GM04503 (cell line): ENCODE measurements at regions not wholly inside any gene's neighbourhood (a gene's known extent, or its start where the extent isn't known, plus 50 kb on each side); places are given as distances from the start of the nearest gene placed in this dataset.
"Not testable (repeated sequence)": the region's sequence is repeated elsewhere in the genome, so short reads cannot be mapped to it uniquely, and the experiment has no call there.

Source experiments
- DNase-seq: peaks from one replicate; pipeline ENCODE4 v3.0.0-alpha.2; 2012; ENCODE audit warnings: low read depth

DNA sequence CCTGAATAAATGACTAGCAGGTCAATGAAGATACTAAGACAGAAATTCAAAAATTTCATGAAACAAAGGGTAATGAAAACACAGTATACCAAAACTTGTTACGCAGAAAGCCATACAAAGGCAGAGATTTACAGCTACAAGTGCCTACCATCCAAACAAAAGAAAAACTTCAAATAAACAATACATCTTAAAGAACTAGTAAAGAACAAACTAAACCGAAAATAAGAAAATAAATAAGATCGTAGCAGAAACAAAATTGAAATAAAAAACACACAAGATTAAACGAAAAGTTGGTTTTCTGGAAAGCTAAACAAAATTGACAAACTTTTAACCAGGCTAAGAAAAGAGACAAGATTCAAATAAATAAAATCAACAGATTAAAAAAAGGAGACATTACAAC is 51.5 kb downstream of the VPREB1 start:
- DNase-seq: not testable (repeated sequence)

DNA sequence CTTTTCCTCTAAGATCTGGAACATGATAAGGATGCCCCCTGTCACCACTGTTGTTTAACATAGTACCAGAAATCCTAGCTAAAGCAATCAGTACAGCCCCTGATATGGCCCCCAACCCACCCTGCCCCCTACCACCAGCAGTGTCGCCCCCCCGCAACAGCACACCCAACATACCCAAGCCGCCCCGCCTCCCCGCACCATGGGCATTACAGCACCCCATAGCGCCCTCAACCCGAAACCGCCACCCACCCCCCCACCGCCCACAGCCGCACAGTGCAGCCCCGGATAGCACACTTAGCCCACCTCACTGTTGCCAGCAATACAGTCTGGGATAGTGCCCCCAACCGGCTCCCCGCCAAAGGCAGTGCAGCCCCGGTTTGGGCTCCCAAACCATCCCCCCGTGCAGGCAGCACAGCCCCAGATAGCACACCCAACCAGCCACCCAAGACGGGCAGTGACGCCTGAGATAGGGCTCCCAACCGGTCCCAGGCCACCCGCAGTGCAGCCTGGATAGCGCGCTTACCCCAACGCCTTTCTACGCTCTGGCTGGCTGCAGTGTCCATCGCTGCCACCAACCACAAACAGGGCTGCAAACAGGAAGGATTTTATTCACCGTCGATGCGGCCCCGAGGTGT is 52.7 kb downstream of the VPREB1 start:
- DNase-seq: not testable (repeated sequence)

DNA sequence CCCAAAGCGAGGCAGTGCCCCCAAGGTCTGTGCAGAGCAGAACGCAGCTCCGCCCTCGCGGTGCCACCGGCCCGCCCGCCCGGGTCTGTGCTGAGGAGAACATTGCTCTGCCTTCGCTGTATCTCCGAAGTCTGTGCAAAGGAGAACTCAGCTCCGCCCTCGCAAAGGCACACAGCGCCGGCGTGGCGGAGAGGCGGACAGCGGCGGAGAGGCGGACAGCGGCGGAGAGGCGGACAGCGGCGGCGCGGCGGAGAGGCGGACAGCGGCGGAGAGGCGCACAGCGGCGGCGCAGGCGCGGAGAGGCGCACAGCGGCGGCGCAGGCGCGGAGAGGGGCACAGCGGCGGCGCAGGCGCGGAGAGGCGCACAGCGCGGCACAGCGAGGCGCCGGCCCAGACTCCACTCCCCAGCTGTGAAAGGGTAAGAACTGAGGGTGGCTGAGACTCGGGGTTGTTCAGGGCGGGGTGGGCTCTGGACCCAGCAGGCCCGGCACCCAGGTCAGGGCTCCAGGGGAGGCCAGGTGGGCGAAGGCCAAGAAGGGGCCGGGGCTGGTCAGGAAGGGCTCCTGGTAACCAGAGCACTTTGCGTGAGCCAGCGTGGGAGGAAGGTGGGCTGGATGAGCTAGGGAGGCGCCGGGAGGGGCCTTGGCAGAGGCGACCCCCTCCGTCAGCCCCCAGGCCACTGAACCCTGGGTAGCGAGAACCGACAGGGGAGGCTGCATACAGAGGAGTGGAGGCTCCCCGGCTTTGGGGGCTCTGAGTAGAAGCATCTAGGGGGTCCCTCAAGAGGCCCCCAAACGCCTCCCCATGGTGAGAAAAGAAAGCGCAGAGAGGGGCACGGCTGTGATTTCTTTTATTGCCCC is 53.4 kb downstream of the VPREB1 start:
- not testable (repeated sequence) for DNase-seq

DNA sequence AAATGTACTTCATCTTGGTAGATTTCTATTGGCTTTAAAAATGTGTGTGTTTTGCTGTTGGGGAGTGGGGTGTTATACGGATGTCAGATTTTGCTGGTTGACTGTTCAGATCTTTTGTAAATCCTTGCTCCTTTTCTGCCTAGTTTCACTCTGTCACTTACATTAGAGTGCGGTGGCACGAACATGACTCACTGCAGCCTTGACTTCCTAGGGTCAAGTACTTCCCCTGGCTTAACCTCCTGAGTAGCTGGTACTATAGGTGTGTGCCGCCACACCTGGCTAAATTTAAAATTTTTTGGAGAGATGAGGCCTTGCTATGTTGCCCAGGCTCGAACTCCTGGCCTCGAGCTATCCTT is 54.0 kb downstream of the VPREB1 start:
- DNase-seq: not testable (repeated sequence)

DNA sequence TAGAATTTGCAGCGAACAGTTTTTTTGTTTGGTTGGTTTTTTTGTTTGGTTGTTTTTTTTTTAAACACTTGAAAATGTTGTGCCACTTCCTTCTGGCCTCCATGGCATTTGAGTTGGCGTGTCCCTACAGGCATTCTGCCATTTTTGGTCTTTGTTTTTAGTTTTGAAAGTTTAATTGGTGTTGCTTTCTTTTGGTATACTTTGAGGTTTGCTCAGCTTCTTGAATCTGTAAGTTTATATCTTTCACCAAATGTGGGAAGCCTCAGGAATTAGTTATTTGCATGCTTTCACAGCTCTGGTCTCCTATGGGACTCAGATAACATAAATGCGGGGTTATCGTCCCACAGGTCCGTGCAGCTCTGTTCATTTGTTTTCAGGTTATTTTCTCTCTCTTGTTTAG is 55.9 kb downstream of the VPREB1 start:
- not testable (repeated sequence) for DNase-seq

DNA sequence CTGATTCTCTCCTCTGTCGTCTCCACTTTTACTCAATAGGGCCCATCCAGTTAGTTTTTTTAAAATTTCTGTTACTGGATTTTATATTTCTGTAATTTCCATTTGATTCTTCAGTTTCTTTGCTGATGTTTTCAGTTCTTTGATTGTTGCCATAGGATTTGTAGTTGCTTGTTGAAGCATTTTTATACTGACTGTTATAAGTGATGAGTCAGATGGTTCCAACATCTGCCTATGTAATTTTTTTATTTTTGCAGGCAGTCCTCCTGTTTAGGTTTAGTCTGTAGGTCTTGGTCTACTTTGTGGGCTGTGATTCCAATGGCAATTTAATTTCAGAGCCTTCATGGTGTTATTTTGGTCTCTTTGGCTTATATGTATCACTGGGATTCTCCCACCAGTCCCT is 56.4 kb downstream of the VPREB1 start:
- not testable (repeated sequence) for DNase-seq

DNA sequence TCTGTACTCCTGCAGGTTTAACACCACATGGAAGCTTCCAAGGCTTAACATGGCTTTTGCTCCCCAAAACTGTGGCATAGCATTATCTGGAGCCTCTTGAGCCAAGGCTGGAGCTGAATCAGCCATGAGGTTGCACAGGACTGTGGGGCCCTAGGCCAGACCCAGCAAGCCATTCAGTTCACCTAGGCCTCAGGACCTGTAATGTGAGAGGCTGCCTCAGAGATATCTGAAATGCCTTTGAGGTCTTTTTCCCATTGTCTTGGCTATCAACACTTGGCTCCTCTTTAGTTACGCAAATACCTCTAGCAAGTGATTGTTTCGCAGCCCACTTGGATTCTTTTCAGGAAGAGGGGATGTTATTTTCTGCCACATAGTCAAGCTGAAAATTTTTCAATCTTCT is 72.0 kb downstream of the VPREB1 start:
- no peak for DNase-seq

DNA sequence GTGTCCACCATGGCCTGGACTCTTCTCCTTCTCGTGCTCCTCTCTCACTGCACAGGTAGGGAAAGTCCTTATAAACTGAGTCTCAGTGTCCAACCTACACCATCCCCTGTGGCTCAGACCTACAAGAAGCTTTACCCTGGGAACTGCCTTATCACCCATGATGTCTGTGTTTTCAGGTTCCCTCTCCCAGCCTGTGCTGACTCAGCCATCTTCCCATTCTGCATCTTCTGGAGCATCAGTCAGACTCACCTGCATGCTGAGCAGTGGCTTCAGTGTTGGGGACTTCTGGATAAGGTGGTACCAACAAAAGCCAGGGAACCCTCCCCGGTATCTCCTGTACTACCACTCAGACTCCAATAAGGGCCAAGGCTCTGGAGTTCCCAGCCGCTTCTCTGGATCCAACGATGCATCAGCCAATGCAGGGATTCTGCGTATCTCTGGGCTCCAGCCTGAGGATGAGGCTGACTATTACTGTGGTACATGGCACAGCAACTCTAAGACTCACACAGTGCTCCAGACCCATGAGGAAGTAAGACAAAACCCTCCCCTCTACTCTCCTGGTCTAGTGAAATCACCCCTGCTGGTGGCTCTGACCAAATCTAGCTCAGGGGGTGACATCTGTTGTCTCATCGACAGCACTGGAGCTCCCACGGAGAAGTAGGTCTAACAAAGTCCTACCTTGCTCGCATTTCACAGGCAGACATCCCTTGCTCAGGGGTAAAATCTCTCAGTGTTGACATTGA is 74.3 kb downstream of the VPREB1 start:
- no peak for DNase-seq

DNA sequence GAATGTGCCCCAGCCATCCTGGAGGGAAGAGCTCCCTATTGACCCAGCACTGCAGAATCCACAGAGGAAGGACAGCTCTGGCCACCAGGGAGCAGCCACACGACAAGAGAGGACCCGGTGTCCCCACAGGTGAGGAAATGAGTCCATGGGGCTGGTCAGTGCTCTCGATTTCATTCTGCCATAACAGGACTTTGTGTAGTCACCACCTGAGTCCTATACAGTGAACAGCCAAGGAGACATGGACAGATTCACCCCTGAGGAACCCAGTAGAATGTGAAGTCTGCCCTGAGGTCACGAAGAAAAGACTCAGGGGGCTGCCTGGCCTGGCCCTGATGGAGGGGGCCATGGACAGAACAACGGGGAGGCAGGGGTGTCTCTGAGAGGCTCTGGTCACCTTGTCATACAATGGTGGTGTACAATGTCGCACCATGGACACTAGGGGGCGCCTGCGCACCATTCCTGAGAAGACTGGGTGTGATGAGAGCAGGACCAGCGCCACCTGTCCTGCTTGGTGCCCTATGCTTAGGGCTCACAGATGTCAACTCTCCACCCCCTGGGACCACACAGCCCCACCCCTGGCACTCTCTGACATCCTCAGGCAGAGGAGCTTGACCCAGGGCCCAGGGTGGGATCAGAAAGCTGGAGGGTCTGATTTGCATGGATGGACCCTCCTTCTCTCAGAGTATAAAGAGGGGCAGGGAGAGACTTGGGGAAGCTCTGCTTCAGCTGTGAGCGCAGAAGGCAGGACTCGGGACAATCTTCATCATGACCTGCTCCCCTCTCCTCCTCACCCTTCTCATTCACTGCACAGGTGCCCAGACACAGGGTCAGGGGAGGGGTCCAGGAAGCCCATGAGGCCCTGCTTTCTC is 77.4 kb downstream of the VPREB1 start:
- not testable (repeated sequence) for DNase-seq

DNA sequence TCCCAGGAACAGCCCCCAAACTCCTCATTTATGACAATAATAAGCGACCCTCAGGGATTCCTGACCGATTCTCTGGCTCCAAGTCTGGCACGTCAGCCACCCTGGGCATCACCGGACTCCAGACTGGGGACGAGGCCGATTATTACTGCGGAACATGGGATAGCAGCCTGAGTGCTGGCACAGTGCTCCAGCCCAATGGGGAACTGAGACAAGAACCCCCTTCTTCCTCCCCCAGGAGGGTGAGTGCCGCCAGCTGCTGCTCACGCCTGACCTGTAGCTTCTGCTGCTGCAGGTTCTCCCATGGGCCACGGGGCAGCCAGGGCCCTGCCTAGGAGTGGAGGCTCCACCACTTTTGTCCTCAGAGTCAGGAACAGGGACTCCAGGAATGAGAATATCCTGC is 78.2 kb downstream of the VPREB1 start:
- no peak for DNase-seq

DNA sequence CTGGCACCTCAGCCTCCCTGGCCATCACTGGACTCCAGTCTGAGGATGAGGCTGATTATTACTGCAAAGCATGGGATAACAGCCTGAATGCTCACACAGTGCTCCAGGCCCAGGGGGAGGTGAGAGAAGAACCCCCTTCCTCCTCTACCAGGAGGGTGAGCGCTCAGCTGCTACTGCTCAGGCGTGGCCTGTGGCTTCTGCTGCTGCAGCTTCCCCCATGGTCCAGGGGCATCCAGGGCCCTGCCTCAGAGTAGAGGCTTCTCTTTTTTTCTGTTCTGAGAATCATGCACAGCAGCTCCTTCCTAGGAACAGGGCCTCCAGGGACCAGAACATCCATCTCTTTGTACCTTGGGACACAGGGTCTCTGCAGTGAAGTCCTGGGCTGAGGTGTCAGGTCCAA is 83.1 kb downstream of the VPREB1 start:
- DNase-seq: no peak

DNA sequence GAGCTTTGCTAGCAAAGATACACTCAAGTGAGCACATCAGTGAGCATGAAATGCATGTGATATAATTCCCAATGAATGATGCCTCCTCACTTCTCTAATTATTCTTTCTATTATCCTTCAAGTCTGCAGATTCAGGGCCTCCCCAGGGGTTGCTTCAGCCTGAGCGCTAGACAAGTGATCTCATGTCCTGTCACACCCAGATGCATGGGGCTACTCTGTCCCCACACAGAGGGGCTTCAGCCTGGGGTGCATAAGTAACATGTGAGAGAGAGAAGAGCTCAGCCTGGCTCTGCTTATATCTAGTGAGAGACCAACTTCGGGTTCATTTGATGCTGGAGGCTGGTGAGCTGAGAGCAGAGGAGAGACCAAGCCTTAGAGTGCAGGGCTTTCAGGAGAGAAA is 85.2 kb downstream of the VPREB1 start:
- DNase-seq: no peak

DNA sequence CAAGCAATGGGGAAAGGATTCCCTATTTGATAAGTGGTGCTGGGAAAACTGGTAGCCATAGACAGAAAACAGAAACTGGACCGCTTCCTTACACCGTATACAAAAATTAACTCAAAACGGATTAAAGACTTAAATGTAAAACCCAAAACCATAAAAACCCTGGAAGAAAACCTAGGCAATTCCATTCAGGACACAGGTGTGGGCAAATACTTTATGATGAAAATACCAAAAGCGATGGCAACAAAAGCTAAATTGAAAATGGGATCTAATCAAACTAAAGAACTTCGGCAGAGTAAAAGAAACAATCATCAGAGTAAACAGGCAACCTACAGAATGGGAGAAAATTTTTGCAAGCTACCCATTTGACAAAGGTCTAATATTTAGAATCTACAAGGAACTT is 91.1 kb downstream of the VPREB1 start:
- DNase-seq: not testable (repeated sequence)

DNA sequence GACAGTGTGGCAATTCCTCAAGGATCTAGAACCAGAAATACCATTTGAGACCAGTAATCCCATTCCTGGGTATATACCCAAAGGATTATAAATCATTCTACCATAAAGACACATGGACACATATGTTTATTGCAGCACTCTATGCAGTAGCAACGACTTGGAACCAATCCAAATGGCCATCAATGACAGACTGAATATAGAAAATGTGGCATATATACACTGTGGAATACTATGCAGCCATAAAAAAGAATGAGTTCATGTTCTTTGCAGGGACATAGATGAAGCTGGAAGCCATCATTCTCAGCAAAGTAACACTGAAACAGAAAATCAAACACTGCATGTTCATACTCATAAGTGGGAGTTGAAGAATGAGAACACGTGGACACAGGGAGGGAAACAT is 91.7 kb downstream of the VPREB1 start:
- not testable (repeated sequence) for DNase-seq

DNA sequence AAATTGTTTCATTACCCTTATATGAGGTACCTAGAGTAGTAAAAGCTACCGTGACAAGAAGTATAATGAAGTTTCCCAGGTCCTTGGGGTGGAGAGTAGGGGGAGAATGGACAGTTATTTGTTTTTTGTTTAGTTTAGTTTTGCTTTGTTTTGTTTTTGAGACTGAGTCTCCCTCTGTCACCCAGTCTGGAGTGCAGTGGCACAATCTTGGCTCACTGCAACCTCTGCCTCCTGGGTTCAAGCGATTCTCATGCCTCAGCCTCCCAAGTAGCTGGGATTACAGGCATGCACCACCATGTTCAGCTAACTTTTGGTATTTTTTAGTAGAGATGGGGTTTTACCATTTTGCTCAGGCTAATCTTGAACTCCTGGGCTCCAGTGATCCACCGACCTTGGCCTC is 94.2 kb downstream of the VPREB1 start:
- not testable (repeated sequence) for DNase-seq

DNA sequence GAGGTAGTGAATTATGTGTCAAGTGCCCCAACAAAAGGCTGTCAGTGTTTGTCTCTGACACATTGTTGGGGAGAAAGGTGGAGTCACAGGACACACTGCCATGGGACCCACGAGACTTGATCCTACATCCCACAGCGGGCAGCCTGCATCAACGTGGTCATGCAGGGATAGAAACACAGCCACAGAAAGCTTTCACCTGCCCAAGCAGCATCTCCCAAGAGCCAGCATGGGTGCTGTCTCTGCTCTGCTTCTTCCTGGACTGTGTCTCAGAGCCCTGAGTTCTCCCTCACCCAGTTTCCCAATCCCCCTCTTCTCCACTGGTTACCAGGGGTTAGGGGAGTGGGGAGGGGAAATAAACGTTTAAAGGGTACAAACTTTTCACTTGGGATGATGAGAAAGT is 97.2 kb downstream of the VPREB1 start:
- DNase-seq: no peak

DNA sequence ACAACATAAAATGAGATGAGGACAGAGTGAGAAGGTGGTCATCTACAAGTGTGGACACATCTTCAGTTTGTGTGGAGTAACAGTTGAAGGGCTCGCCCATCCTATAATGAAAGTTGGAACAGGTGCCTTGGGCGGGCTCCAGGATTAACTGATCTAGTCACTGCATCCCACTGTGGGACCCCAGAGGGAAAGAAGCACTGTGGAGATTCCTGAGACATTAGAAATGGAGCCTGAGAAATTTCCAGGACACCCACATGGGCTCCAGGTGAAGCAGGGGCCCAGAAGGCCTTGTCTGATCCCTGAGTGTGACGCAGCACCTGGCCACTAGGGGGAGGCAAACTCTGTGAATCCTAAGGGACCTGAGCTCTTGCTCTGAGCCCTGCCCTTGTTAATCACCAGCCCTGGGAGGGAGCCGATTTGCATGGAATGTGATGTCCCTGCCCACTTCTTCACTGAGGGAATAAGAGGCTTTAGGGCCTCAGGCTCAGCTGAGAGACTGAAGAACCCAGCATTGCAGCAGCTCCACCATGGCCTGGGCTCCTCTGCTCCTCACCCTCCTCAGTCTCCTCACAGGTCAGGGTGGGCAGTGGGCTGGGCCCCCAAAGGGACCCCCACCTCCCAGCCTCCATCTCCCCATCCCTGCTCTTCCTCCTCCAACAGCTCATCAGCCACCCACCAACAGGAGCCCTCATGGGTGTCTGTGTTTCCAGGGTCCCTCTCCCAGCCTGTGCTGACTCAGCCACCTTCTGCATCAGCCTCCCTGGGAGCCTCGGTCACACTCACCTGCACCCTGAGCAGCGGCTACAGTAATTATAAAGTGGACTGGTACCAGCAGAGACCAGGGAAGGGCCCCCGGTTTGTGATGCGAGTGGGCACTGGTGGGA is 98.4 kb downstream of the VPREB1 start:
- no peak for DNase-seq

DNA sequence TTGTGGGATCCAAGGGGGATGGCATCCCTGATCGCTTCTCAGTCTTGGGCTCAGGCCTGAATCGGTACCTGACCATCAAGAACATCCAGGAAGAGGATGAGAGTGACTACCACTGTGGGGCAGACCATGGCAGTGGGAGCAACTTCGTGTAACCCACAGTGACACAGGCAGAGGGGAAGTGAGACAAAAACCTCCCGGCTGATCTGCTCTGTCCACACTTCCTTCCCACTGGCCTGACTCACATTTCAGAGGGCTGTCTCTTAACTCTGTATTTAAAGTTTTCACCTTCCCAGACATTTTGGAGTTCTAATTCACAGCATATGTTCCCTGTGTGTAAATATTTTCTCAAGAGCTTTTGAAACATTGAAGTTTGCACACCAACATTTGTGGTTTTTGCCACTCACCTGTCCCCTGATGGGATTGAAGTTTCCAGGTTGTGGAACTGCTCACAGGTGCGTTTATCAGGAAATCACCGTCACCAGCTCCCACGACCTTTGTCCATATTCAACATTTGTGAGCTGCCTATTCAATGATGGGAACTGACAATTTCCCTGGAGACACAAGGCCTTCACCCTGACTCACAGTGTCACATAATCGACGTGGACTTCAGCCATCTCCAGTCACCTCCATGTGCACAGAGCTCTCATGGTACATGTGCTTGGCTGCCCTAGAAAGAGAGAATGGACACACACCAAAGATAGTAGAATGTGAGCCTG is 99.2 kb downstream of the VPREB1 start:
- DNase-seq: no peak

DNA sequence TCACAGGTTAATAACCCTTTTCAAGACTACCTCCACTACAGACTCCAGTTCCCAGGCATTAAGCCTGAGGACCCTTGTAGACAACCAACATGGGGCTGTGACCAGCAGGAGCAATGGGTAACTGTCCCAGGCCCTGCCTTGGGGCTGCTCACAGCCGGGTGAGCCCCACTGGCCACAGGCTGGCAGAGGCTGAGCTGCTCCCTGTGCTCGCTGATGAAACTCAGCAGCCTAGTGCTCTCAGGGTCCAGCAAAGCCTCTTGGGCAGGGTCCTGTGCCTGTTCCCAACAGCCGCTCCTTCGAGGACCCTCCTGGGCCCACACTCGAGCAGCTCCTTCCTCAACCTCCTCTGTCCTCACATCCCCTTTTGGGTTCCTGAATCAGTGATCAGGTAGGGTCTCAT is 99.8 kb downstream of the VPREB1 start:
- DNase-seq: no peak

DNA sequence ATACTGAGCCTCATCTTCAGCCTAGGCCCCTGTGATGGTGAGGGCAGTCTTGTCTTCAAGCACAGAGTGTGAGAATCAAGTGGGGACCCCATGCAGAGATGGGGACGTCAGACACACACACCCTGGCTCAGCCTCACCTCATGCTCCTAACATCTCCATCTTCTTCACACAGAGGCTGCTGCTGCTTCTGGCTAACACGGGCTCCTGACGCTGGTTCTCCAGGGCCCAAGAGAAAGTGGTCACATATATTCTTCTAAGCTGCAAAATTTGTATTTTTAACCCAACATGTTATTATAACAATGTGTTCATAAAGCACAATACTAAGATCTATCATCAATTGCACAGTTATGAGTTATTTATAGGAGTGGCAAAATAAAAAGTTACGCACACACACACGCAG is 101.2 kb downstream of the VPREB1 start:
- DNase-seq: no peak
